ENCODE measurements at regions not wholly inside any gene's neighbourhood (a gene's known extent, or its start where the extent isn't known, plus 50 kb on each side); places are given as distances from the start of the nearest gene placed in this dataset.

- 0 out of 2 replicates have a peak, but pooled peaks cover 7% of the 10 kb centered on the region for H3K27me3 ChIP-seq (ENCODE audit: insufficient read depth, low read depth)
- POLR2A ChIA-PET (ENCODE audit: unreplicated experiment): no interaction called here
- no TSS peak for BruUV-seq (replicated peaks)
These were observed 322.9 kb upstream of the HS6ST1 start for GRCh38 chr2:128641421-128642080.

DNA sequence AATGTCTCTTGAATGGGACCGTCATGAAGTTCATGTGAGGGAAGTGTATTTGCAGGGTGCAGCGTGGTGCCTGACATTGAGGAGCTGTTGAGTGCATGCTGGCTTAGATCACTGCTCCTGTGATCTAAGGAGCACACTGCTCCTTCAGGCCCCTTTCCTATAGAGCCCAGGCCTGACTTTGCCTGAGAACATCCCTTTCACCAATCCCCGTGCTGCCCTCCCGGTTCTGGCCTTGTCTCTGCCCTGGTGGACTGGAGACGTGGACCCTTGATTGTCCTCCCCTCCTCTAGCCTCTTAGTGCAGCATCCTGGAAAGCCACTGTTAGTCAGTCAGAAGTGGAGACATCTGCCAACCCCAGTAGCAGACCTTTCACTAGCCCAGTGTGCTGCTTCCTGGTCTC lies 323.6 kb upstream of the HS6ST1 start:
- CTCF ChIA-PET: no interaction called here
- BruUV-seq (replicated peaks): no TSS peak
- intact Hi-C loops (cut with micrococcal nuclease; ENCODE audit: unreplicated experiment): no loop called here

More at GRCh38 chr2:128641421-128642080, 322.9 kb upstream of the HS6ST1 start:
- Histone ChIP-seq H3K4me1 (replicated peaks; ENCODE audit: insufficient read depth) (no peaks in the 10 kb centered on the region), H3K4me2 (no peak overlapping the region), H4K20me1 (ENCODE audit: insufficient read depth) (no peaks in the 10 kb centered on the region), H3K27ac (no peak overlapping the region), H3K9me2 (ENCODE audit: insufficient read depth) (no peaks in the 10 kb centered on the region), H3K79me2 (ENCODE audit: low read depth) (no peaks in the 10 kb centered on the region), H3K9me3 (ENCODE audit: insufficient read depth, low read depth) (no peaks in the 10 kb centered on the region), H3K36me3 (ENCODE audit: low read depth) (no peaks in the 10 kb centered on the region), H2AFZ (no peak overlapping the region), H3F3A (ENCODE audit: insufficient read depth, low read depth) (no peaks in the 10 kb centered on the region), H3K4me3 (no peak overlapping the region)
- DNase-seq: no peak
- TF ChIP-seq EZH2 (IDR thresholded peaks at IDR 0.05; ENCODE audit: low read depth) (no peak), CTCF (conservative IDR thresholded peaks at IDR 0.05) (no peak)
- intact Hi-C loops (cut with micrococcal nuclease; ENCODE audit: unreplicated experiment): no loop called here
- CTCF ChIA-PET: no interaction called here

GRCh38 chr2:128642821-128643220 lies 324.2 kb upstream of the HS6ST1 start:
- H3K9me2 ChIP-seq (ENCODE audit: insufficient read depth): no peaks in the 10 kb centered on the region
- H3K4me3 ChIP-seq: no peak overlapping the region
- ChIA-PET CTCF (no interaction called here), POLR2A (ENCODE audit: unreplicated experiment) (no interaction called here)
- H3K4me2 ChIP-seq: no peak overlapping the region
- no peaks in the 10 kb centered on the region for H3K36me3 ChIP-seq (ENCODE audit: low read depth)
- no peak overlapping the region for H3K27ac ChIP-seq
- no peaks in the 10 kb centered on the region for H3F3A ChIP-seq (ENCODE audit: insufficient read depth, low read depth)
- H3K4me1 ChIP-seq (replicated peaks; ENCODE audit: insufficient read depth): no peaks in the 10 kb centered on the region
- 0 out of 2 replicates have a peak, but pooled peaks cover 7% of the 10 kb centered on the region for H3K27me3 ChIP-seq (ENCODE audit: insufficient read depth, low read depth)
- no peak overlapping the region for H2AFZ ChIP-seq
- no peaks in the 10 kb centered on the region for H3K9me3 ChIP-seq (ENCODE audit: insufficient read depth, low read depth)
- H3K79me2 ChIP-seq (ENCODE audit: low read depth): no peaks in the 10 kb centered on the region
- DNase-seq: no peak
- BruUV-seq (replicated peaks): no TSS peak
- intact Hi-C loops (cut with micrococcal nuclease; ENCODE audit: unreplicated experiment): no loop called here
- no peak for TF ChIP-seq EZH2 (IDR thresholded peaks at IDR 0.05; ENCODE audit: low read depth)
- no peak for TF ChIP-seq CTCF (conservative IDR thresholded peaks at IDR 0.05)
- H4K20me1 ChIP-seq (ENCODE audit: insufficient read depth): no peaks in the 10 kb centered on the region

More for the DNA sequence above, 323.6 kb upstream of the HS6ST1 start:
- Histone ChIP-seq H3K4me2 (no peak overlapping the region), H3K4me1 (replicated peaks; ENCODE audit: insufficient read depth) (no peaks in the 10 kb centered on the region), H3K36me3 (ENCODE audit: low read depth) (no peaks in the 10 kb centered on the region), H4K20me1 (ENCODE audit: insufficient read depth) (no peaks in the 10 kb centered on the region), H3K27ac (no peak overlapping the region), H3F3A (ENCODE audit: insufficient read depth, low read depth) (no peaks in the 10 kb centered on the region), H3K27me3 (ENCODE audit: insufficient read depth, low read depth) (0 out of 2 replicates have a peak, but pooled peaks cover 7% of the 10 kb centered on the region), H3K9me3 (ENCODE audit: insufficient read depth, low read depth) (no peaks in the 10 kb centered on the region), H2AFZ (no peak overlapping the region), H3K79me2 (ENCODE audit: low read depth) (no peaks in the 10 kb centered on the region), H3K9me2 (ENCODE audit: insufficient read depth) (no peaks in the 10 kb centered on the region), H3K4me3 (no peak overlapping the region)
- POLR2A ChIA-PET (ENCODE audit: unreplicated experiment): no interaction called here
- TF ChIP-seq EZH2 (IDR thresholded peaks at IDR 0.05; ENCODE audit: low read depth) (no peak), CTCF (conservative IDR thresholded peaks at IDR 0.05) (no peak)
- DNase-seq: no peak
